Activated T-cell treated with anti-CD3 and anti-CD28 coated beads for 24 hours (primary cell): ENCODE measurements at regions not wholly inside any gene's neighbourhood (a gene's known extent, or its start where the extent isn't known, plus 50 kb on each side); places are given as distances from the start of the nearest gene placed in this dataset.

Source experiments
- DNase-seq: peaks from one replicate; pipeline ENCODE4 v3.0.0-alpha.2; 2020; ENCODE audit warnings: low read depth

DNA sequence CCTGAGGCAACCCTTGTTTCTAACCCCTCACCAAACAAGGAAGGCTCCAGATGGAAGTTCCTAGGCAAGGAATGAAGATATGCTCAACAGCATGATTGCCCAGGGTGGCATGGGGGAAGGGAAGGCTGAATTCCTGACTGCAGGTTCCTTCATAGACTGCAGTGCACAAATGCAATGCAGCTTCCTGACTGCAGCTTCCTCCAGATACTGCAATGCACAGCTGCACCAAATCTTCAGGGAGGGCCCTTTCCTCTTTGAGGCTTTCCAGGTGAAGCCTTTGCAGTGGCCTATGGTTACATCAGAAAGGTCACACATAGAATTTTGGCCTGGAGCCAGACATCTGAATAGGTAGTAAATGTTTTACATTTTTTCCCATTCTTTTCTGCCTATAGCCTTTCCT is 58.8 kb upstream of the DYNAP start:
- DNase-seq, result no peak

DNA sequence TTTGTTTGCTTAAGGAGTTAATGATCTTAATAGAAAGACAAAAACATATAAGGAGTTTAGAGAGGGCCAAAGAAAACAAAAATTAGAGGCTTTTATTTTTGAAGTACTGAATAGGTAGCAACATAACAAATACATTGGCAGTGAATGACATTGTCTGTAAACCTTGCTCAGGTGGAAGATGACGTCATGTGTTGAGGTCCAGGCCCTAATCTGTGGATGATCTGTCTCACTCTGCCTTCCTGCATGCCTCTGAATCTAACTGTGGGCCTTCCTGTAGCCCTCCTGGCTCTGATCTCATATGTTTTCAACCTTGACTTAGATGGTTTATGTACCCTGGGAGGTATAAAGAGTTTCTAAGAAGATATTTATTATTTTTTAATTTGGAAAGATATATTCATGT is 58.1 kb upstream of the DYNAP start:
- DNase-seq, result no peak
